Activated CD4-positive, alpha-beta T cell treated with anti-CD3 and anti-CD28 coated beads for 36 hours (primary cell): ENCODE measurements at regions not wholly inside any gene's neighbourhood (a gene's known extent, or its start where the extent isn't known, plus 50 kb on each side); places are given as distances from the start of the nearest gene placed in this dataset.

Source experiments
- ATAC-seq: fragments of 200-7000 bp; cut with Tn5 transposase; one replicate; pipeline ENCODE4 v1.10.0; 2021; ENCODE audit warnings: mild to moderate bottlenecking, moderate library complexity
- CTCF ChIA-PET: fragments of 350-600 bp; sonication (Branson Sonifier 250); formaldehyde crosslinking; loops from one replicate; lab custom pipeline; 2021; ENCODE audit warnings: antibody characterized with exemption; lab: Charles Lee
- POLR2A ChIA-PET: fragments of 350-600 bp; sonication (Branson Sonifier 250); formaldehyde crosslinking; loops from one replicate; lab custom pipeline; 2021; ENCODE audit warnings: antibody characterized with exemption, inconsistent platforms; lab: Charles Lee
- DNase-seq: peaks from one replicate; pipeline ENCODE4 v3.0.0-alpha.2; 2020
- H3K27ac Mint-ChIP-seq: one replicate; pipeline ENCODE4 v1.8.0; 2021; ENCODE audit warnings: mixed read lengths
- H3K27me3 Mint-ChIP-seq: one replicate; pipeline ENCODE4 v1.8.0; 2021; ENCODE audit warnings: mixed read lengths
- H3K36me3 Mint-ChIP-seq: one replicate; pipeline ENCODE4 v1.8.0; 2021; ENCODE audit warnings: low read depth, mixed read lengths
- H3K4me1 Mint-ChIP-seq: one replicate; pipeline ENCODE4 v1.8.0; 2021; ENCODE audit warnings: mixed read lengths
- H3K4me3 Mint-ChIP-seq: one replicate; pipeline ENCODE4 v1.8.0; 2021; ENCODE audit warnings: mild to moderate bottlenecking, moderate library complexity, mixed read lengths
- H3K9me3 Mint-ChIP-seq: one replicate; pipeline ENCODE4 v1.8.0; 2021; ENCODE audit warnings: low read depth, mixed read lengths
- intact Hi-C, 2 experiments: fragments of 100-400 bp; cut with DNase I in 1 of 2; cut with micrococcal nuclease in 1 of 2; formaldehyde crosslinking; loops; one replicate each; pipeline versions ENCODE4 v1.14.2 to v1.15.1; 2022 to 2024; cut with DNase I, micrococcal nuclease

GRCh38 chr9:82552784-82553183 lies 510.2 kb downstream of the RASEF start:
- Mint-ChIP-seq H3K9me3 (no peaks in the 10 kb centered on the region), H3K4me3 (no peak overlapping the region), H3K36me3 (no peaks in the 10 kb centered on the region), H3K27me3 (no peaks in the 10 kb centered on the region), H3K4me1 (no peaks in the 10 kb centered on the region), H3K27ac (no peak overlapping the region)
- ChIA-PET CTCF (no interaction called here), POLR2A (no interaction called here)
- intact Hi-C loops: no loop called here
- ATAC-seq (no peak), DNase-seq (no peak)

- Mint-ChIP-seq H3K4me1 (no peaks in the 10 kb centered on the region), H3K36me3 (no peaks in the 10 kb centered on the region), H3K9me3 (no peaks in the 10 kb centered on the region), H3K27me3 (no peaks in the 10 kb centered on the region), H3K4me3 (no peak overlapping the region), H3K27ac (no peak overlapping the region)
- ChIA-PET CTCF (no interaction called here), POLR2A (no interaction called here)
- no peak for ATAC-seq
- DNase-seq: no peak
- intact Hi-C loops: no loop called here
Measured at GRCh38 chr9:82553654-82554366, 509.1 kb downstream of the RASEF start.

- no peaks in the 10 kb centered on the region for H3K36me3 Mint-ChIP-seq
- no peak overlapping the region for H3K27ac Mint-ChIP-seq
- ChIA-PET POLR2A (no interaction called here), CTCF (no interaction called here)
- DNase-seq (no peak), ATAC-seq (no peak)
- H3K4me1 Mint-ChIP-seq: no peaks in the 10 kb centered on the region
- H3K4me3 Mint-ChIP-seq: no peak overlapping the region
- H3K9me3 Mint-ChIP-seq: no peaks in the 10 kb centered on the region
- intact Hi-C loops: no loop called here
- H3K27me3 Mint-ChIP-seq: no peaks in the 10 kb centered on the region
Measured at GRCh38 chr9:82554381-82554780, 508.6 kb downstream of the RASEF start.

- Mint-ChIP-seq H3K4me1 (no peaks in the 10 kb centered on the region), H3K27me3 (no peaks in the 10 kb centered on the region), H3K4me3 (no peak overlapping the region), H3K36me3 (no peaks in the 10 kb centered on the region), H3K27ac (no peak overlapping the region), H3K9me3 (no peaks in the 10 kb centered on the region)
- DNase-seq: no peak
- CTCF ChIA-PET: no interaction called here
- POLR2A ChIA-PET: no interaction called here
- intact Hi-C loops: no loop called here
- no peak for ATAC-seq
Measured at GRCh38 chr9:82555031-82555430, 507.9 kb downstream of the RASEF start.

- Mint-ChIP-seq H3K27me3 (no peaks in the 10 kb centered on the region), H3K4me1 (no peaks in the 10 kb centered on the region), H3K4me3 (no peak overlapping the region), H3K27ac (no peak overlapping the region), H3K9me3 (no peaks in the 10 kb centered on the region), H3K36me3 (no peaks in the 10 kb centered on the region)
- no peak for DNase-seq
- no peak for ATAC-seq
- ChIA-PET POLR2A (no interaction called here), CTCF (no interaction called here)
- intact Hi-C loops: no loop called here
Measured at GRCh38 chr9:82555431-82556051, 507.4 kb downstream of the RASEF start.

- H3K9me3 Mint-ChIP-seq: no peaks in the 10 kb centered on the region
- ATAC-seq (no peak), DNase-seq (no peak)
- POLR2A ChIA-PET: no interaction called here
- no peaks in the 10 kb centered on the region for H3K27me3 Mint-ChIP-seq
- CTCF ChIA-PET: no interaction called here
- no peak overlapping the region for H3K27ac Mint-ChIP-seq
- no peak overlapping the region for H3K4me3 Mint-ChIP-seq
- H3K4me1 Mint-ChIP-seq: no peaks in the 10 kb centered on the region
- intact Hi-C loops: no loop called here
- no peaks in the 10 kb centered on the region for H3K36me3 Mint-ChIP-seq
Measured at GRCh38 chr9:82558346-82558745, 504.6 kb downstream of the RASEF start.

GRCh38 chr9:82558855-82559630 lies 503.9 kb downstream of the RASEF start:
- H3K36me3 Mint-ChIP-seq: no peaks in the 10 kb centered on the region
- DNase-seq: no peak
- H3K4me1 Mint-ChIP-seq: no peaks in the 10 kb centered on the region
- intact Hi-C loops: no loop called here
- ATAC-seq: no peak
- H3K4me3 Mint-ChIP-seq: no peak overlapping the region
- CTCF ChIA-PET: no interaction called here
- H3K9me3 Mint-ChIP-seq: no peaks in the 10 kb centered on the region
- POLR2A ChIA-PET: no interaction called here
- H3K27ac Mint-ChIP-seq: no peak overlapping the region
- no peaks in the 10 kb centered on the region for H3K27me3 Mint-ChIP-seq

GRCh38 chr9:82560036-82560435 lies 502.9 kb downstream of the RASEF start:
- ChIA-PET POLR2A (no interaction called here), CTCF (no interaction called here)
- H3K4me1 Mint-ChIP-seq: no peaks in the 10 kb centered on the region
- no peaks in the 10 kb centered on the region for H3K9me3 Mint-ChIP-seq
- no peaks in the 10 kb centered on the region for H3K36me3 Mint-ChIP-seq
- intact Hi-C loops: no loop called here
- H3K27me3 Mint-ChIP-seq: no peaks in the 10 kb centered on the region
- ATAC-seq (no peak), DNase-seq (no peak)
- H3K27ac Mint-ChIP-seq: no peak overlapping the region
- H3K4me3 Mint-ChIP-seq: no peak overlapping the region

GRCh38 chr9:82560457-82560904 lies 502.5 kb downstream of the RASEF start:
- no peaks in the 10 kb centered on the region for H3K36me3 Mint-ChIP-seq
- intact Hi-C loops: no loop called here
- H3K9me3 Mint-ChIP-seq: no peaks in the 10 kb centered on the region
- DNase-seq: no peak
- no peak overlapping the region for H3K4me3 Mint-ChIP-seq
- H3K27me3 Mint-ChIP-seq: no peaks in the 10 kb centered on the region
- ChIA-PET CTCF (no interaction called here), POLR2A (no interaction called here)
- no peak overlapping the region for H3K27ac Mint-ChIP-seq
- no peaks in the 10 kb centered on the region for H3K4me1 Mint-ChIP-seq
- ATAC-seq: no peak

- intact Hi-C loops: no loop called here
- POLR2A ChIA-PET: no interaction called here
Measured at GRCh38 chr9:82563094-82563493, 499.8 kb downstream of the RASEF start.

GRCh38 chr9:82563841-82564240 lies 499.1 kb downstream of the RASEF start:
- H3K4me3 Mint-ChIP-seq: no peak overlapping the region
- no peak overlapping the region for H3K27ac Mint-ChIP-seq
- no peaks in the 10 kb centered on the region for H3K27me3 Mint-ChIP-seq
- ChIA-PET POLR2A (no interaction called here), CTCF (no interaction called here)
- ATAC-seq: no peak
- intact Hi-C loops: no loop called here
- H3K4me1 Mint-ChIP-seq: no peaks in the 10 kb centered on the region
- H3K36me3 Mint-ChIP-seq: no peaks in the 10 kb centered on the region
- DNase-seq: no peak
- no peaks in the 10 kb centered on the region for H3K9me3 Mint-ChIP-seq

More at GRCh38 chr9:82563094-82563493, 499.8 kb downstream of the RASEF start:
- Mint-ChIP-seq H3K4me1 (no peaks in the 10 kb centered on the region), H3K9me3 (no peaks in the 10 kb centered on the region), H3K4me3 (no peak overlapping the region), H3K27me3 (no peaks in the 10 kb centered on the region), H3K27ac (no peak overlapping the region), H3K36me3 (no peaks in the 10 kb centered on the region)
- CTCF ChIA-PET: no interaction called here
- ATAC-seq (no peak), DNase-seq (no peak)
